Neutrophil (primary cell): ENCODE measurements at regions not wholly inside any gene's neighbourhood (a gene's known extent, or its start where the extent isn't known, plus 50 kb on each side); places are given as distances from the start of the nearest gene placed in this dataset.

Source experiments
- H3K27ac ChIP-seq: fragments of 200-600 bp; sonication (generic); 2 replicates; pipeline ENCODE4 v1.5.1; 2016; ENCODE audit warnings: mild to moderate bottlenecking, moderate library complexity
- H3K27me3 ChIP-seq: fragments of 200-600 bp; sonication (generic); 2 replicates; pipeline ENCODE4 v1.6.0; 2016; ENCODE audit warnings: mild to moderate bottlenecking
- H3K36me3 ChIP-seq: fragments of 200-600 bp; sonication (generic); 2 replicates; pipeline ENCODE4 v1.5.1; 2017
- H3K4me1 ChIP-seq, 2 experiments: fragments of 200-600 bp in 1 of 2; sonication (generic) in 1 of 2; 1 replicate in 1 of 2; 2 replicates in 1 of 2; pipeline versions ENCODE4 v1.5.1 to v1.6.1; 2013 to 2016; ENCODE audit warnings: low read depth in 1 of 2, low read length in 1 of 2, mild to moderate bottlenecking in 1 of 2, moderate library complexity in 1 of 2; ENCODE audit not compliant: control insufficient read depth in 1 of 2, insufficient read depth in 1 of 2
- H3K4me3 ChIP-seq, 2 experiments: fragments of 200-600 bp in 1 of 2; sonication (generic) in 1 of 2; 1 replicate in 1 of 2; 2 replicates in 1 of 2; pipeline ENCODE4 v1.5.1; 2013 to 2016; ENCODE audit warnings: low read depth in 1 of 2, low read length in 1 of 2, mild to moderate bottlenecking in 1 of 2, moderate library complexity in 1 of 2
- H3K9me3 ChIP-seq: fragments of 200-600 bp; sonication (generic); 2 replicates; pipeline ENCODE4 v1.5.1; 2016
- CTCF ChIP-seq: fragments of 200-600 bp; sonication (generic); IDR thresholded peaks from 2 replicates; pipeline ENCODE4 v1.5.1; 2016; ENCODE audit warnings: antibody characterized with exemption

- Histone ChIP-seq H3K9me3 (no peaks in the 10 kb centered on the region), H3K27ac (no peak overlapping the region), H3K4me1 (peaks cover 47 to 58% of the 10 kb centered on the region in 2 experiments), H3K4me3 (no peak overlapping the region), H3K27me3 (no peaks in the 10 kb centered on the region), H3K36me3 (no peaks in the 10 kb centered on the region)
- no peak for TF ChIP-seq CTCF
Measured at GRCh38 chrX:39777623-39778025, 320.1 kb downstream of the BCOR start.

GRCh38 chrX:39779952-39780783, 317.6 kb downstream of the BCOR start:
- peak overlapping the region; percentile 68 for H3K27ac ChIP-seq
- no peak for TF ChIP-seq CTCF
- H3K4me1 ChIP-seq, result peaks cover 36 to 43% of the 10 kb centered on the region in 2 experiments
- H3K36me3 ChIP-seq, result no peaks in the 10 kb centered on the region
- H3K4me3 ChIP-seq, result no peak overlapping the region
- H3K27me3 ChIP-seq, result no peaks in the 10 kb centered on the region
- H3K9me3 ChIP-seq, result no peaks in the 10 kb centered on the region

- no peaks in the 10 kb centered on the region for H3K36me3 ChIP-seq
- peaks cover 36 to 43% of the 10 kb centered on the region in 2 experiments for H3K4me1 ChIP-seq
- H3K27ac ChIP-seq, result no peak overlapping the region
- no peak for TF ChIP-seq CTCF
- no peak overlapping the region for H3K4me3 ChIP-seq
- H3K27me3 ChIP-seq, result no peaks in the 10 kb centered on the region
- H3K9me3 ChIP-seq, result no peaks in the 10 kb centered on the region
Measured at GRCh38 chrX:39782276-39782675, 315.5 kb downstream of the BCOR start.

GRCh38 chrX:39787999-39788398, 309.8 kb downstream of the BCOR start:
- Histone ChIP-seq H3K4me3 (no peak overlapping the region), H3K4me1 (peaks cover 12 to 17% of the 10 kb centered on the region in 2 experiments), H3K27ac (peak overlapping the region; percentile 58), H3K27me3 (no peaks in the 10 kb centered on the region), H3K9me3 (no peaks in the 10 kb centered on the region), H3K36me3 (no peaks in the 10 kb centered on the region)
- no peak for TF ChIP-seq CTCF

GRCh38 chrX:39788521-39788920, 309.2 kb downstream of the BCOR start:
- Histone ChIP-seq H3K9me3 (no peaks in the 10 kb centered on the region), H3K27me3 (no peaks in the 10 kb centered on the region), H3K36me3 (no peaks in the 10 kb centered on the region), H3K4me3 (no peak overlapping the region), H3K27ac (peak overlapping the region; percentile 58), H3K4me1 (peaks cover 12 to 17% of the 10 kb centered on the region in 2 experiments)
- no peak for TF ChIP-seq CTCF
